Activated T-cell treated with anti-CD3 and anti-CD28 coated beads, Interleukin-2, amount 50 U/mL, for 24 hours (primary cell): ENCODE measurements at regions not wholly inside any gene's neighbourhood (a gene's known extent, or its start where the extent isn't known, plus 50 kb on each side); places are given as distances from the start of the nearest gene placed in this dataset.

ENCODE experiments used
- DNase-seq: peaks from one replicate; pipeline ENCODE4 v3.0.0-alpha.2; 2020
- H3K27ac Mint-ChIP-seq: 2 replicates; pipeline ENCODE4 v1.8.0; 2020; ENCODE audit warnings: mild to moderate bottlenecking, mixed read lengths
- H3K27me3 Mint-ChIP-seq: 2 replicates; pipeline ENCODE4 v1.8.0; 2020; ENCODE audit warnings: mixed read lengths
- H3K36me3 Mint-ChIP-seq: 2 replicates; pipeline ENCODE4 v1.8.0; 2020; ENCODE audit warnings: low read depth, mixed read lengths
- H3K4me1 Mint-ChIP-seq: 2 replicates; pipeline ENCODE4 v1.8.0; 2020; ENCODE audit warnings: low read depth, mixed read lengths
- H3K4me3 Mint-ChIP-seq: 2 replicates; pipeline ENCODE4 v1.8.0; 2020; ENCODE audit warnings: mild to moderate bottlenecking, moderate library complexity, mixed read lengths
- H3K9me3 Mint-ChIP-seq: 2 replicates; pipeline ENCODE4 v1.8.0; 2020; ENCODE audit warnings: mixed read lengths

DNA sequence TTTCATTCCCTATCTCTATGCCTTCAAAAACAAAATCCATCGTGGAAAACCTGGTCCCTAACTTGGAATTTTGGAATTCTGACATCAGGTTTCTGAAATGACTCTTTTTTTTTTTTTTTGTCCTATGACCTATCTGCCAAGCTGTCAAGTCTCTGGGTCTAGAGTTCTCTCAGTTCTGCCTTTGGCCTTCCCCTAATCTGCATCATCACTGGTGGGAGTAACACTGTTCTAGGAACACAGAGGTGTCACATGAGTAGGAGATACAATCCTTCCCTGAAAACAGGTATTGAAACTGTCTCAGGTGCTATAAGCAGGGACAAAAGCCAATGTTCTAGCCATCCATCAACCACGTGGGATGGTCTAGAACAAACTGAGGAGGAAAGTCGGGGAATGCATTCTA is 142.0 kb upstream of the ATP1B1 start:
- Mint-ChIP-seq H3K27me3 (peaks cover 7% of the 10 kb centered on the region), H3K4me1 (no peaks in the 10 kb centered on the region), H3K9me3 (no peaks in the 10 kb centered on the region), H3K36me3 (no peaks in the 10 kb centered on the region), H3K27ac (no peak overlapping the region), H3K4me3 (no peak overlapping the region)
- no peak for DNase-seq

DNA sequence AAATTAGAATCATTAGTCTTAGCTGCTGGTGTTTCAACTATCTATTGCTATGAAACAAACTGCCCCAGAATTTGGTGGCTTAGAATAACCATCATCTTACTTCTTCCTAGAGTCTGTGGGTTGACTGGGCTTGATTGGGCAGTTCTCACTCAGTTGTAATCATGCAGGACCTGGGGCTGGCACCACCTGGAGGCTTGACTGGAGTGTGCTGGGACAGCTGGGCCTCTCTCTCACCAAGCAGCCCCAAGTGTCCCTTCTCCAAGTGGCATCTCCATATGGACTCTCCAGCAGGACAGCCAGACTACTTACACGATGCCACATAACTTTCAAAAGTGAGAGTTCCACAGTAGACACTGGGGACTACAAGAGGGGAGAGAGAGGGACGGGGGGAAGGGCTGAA is 140.3 kb upstream of the ATP1B1 start:
- no peaks in the 10 kb centered on the region for H3K9me3 Mint-ChIP-seq
- no peaks in the 10 kb centered on the region for H3K36me3 Mint-ChIP-seq
- no peaks in the 10 kb centered on the region for H3K4me1 Mint-ChIP-seq
- H3K27me3 Mint-ChIP-seq: no peaks in the 10 kb centered on the region
- H3K27ac Mint-ChIP-seq: no peak overlapping the region
- no peak overlapping the region for H3K4me3 Mint-ChIP-seq
- no peak for DNase-seq

DNA sequence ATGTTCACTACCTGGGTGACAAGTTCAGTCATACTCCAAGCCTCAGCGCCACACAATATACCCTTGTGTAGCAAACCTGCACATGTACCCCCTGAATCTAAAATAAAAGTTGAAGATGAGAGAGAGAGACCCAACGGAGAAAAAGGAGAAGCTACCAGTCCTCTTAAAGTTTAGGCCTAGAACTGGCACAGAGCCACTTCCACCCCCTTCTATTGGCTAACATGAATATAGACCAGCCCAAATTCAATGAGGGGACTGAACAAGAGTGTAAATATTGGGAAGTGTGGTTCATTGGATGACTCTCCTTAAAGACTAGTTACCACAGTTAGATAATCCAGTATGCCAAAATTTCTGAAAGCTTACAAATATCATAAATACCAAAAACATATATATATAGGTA is 139.9 kb upstream of the ATP1B1 start:
- no peaks in the 10 kb centered on the region for H3K36me3 Mint-ChIP-seq
- H3K4me3 Mint-ChIP-seq: no peak overlapping the region
- no peaks in the 10 kb centered on the region for H3K4me1 Mint-ChIP-seq
- H3K9me3 Mint-ChIP-seq: no peaks in the 10 kb centered on the region
- no peaks in the 10 kb centered on the region for H3K27me3 Mint-ChIP-seq
- DNase-seq: no peak
- H3K27ac Mint-ChIP-seq: no peak overlapping the region

DNA sequence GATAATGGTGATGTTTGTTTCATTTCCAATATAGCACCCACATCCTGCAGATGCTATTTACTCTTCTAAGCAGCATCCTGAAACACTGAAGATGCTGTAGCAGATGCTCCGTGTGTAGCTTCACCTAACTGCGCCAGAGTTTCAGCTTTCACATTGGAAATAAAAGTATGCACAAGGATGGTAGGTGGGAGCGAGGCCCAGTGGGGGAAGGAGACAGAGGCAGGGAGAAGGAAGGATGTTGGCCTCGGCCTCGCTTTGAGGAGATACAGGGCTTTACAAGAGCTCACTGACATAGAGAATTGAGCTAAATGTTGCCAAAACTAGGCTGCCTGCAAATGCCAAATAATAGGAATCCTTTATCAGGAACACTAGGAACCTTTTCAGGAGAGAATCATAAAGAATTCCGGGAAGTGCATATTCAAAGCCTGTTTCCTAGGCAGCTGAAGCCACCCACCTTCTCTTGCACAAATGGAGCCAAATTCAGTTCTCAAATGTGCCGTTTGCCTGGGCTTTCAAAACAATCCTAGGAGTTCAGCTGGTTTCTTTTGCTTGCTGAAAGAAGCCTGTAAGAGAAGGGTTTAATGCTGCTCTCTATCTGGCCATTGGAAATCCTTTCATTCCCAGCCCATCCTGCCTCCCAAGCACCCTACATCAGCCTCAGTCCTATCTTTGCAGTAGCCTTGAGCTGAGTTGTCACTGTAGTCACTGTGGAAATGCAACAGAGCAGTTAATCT is 135.4 kb upstream of the ATP1B1 start:
- Mint-ChIP-seq H3K27me3 (no peaks in the 10 kb centered on the region), H3K27ac (no peak overlapping the region), H3K4me3 (no peak overlapping the region), H3K4me1 (no peaks in the 10 kb centered on the region), H3K9me3 (no peaks in the 10 kb centered on the region), H3K36me3 (no peaks in the 10 kb centered on the region)
- DNase-seq: no peak

DNA sequence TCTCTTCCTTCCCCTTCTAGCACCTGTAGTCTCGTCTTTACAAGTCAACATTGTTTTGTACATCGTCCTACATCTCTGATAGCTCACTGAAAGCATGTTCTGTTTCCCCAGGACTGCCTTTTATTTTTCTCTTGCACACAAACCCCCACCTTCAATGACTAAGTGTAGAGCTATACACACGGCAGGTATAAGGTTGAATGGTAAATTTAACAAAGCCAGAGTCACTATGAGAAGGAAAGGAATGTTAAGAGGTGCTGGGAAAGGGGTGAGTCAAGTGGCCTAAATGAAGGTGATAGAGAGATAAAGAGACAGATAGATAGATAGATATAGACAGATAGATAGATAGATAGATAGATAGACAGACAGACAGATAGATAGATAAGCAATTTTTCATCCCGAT is 134.3 kb upstream of the ATP1B1 start:
- no peaks in the 10 kb centered on the region for H3K9me3 Mint-ChIP-seq
- H3K27me3 Mint-ChIP-seq: no peaks in the 10 kb centered on the region
- DNase-seq: no peak
- no peak overlapping the region for H3K4me3 Mint-ChIP-seq
- H3K4me1 Mint-ChIP-seq: no peaks in the 10 kb centered on the region
- H3K36me3 Mint-ChIP-seq: no peaks in the 10 kb centered on the region
- no peak overlapping the region for H3K27ac Mint-ChIP-seq

DNA sequence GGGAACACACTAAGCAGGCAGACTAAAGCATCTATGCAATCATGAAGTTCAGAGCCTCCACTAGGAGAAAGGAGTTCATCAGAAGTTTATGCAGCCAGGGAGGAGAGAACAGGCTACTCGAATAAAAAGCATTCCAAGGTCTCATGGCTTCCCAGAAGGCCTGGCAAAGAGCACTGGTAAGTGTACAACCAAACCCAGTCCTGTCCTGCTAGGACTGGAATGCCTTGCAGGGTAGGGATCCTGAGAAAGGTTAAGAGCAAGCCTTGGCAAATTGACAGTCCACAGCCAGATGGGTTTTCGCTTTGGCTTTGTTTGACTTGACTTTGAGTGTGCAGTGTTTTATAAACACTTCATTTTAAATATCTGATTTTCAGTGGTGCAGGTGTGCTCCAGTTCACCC is 133.6 kb upstream of the ATP1B1 start:
- no peak for DNase-seq
- H3K36me3 Mint-ChIP-seq: no peaks in the 10 kb centered on the region
- no peaks in the 10 kb centered on the region for H3K27me3 Mint-ChIP-seq
- no peak overlapping the region for H3K27ac Mint-ChIP-seq
- no peaks in the 10 kb centered on the region for H3K9me3 Mint-ChIP-seq
- no peaks in the 10 kb centered on the region for H3K4me1 Mint-ChIP-seq
- H3K4me3 Mint-ChIP-seq: no peak overlapping the region

DNA sequence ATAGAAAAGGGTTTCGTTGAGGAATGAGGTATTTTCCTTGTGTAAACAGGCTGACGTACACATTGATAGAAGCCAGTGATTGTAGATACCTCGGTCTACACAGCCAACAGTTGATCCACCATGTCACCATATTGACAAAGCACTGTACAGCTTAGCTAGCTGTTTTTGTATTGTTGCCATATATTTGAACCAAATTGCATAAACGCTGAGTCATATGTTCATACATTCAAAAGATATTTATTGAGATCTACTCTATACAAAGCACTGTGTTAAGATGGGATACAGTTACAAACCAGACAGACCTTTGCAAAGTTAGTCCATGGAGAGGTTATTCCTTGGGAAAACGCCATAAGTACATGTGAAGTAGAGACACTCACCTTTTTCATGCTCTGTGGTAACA is 132.4 kb upstream of the ATP1B1 start:
- Mint-ChIP-seq H3K4me1 (no peaks in the 10 kb centered on the region), H3K36me3 (no peaks in the 10 kb centered on the region), H3K27me3 (no peaks in the 10 kb centered on the region), H3K27ac (no peak overlapping the region), H3K4me3 (no peak overlapping the region), H3K9me3 (no peaks in the 10 kb centered on the region)
- no peak for DNase-seq

DNA sequence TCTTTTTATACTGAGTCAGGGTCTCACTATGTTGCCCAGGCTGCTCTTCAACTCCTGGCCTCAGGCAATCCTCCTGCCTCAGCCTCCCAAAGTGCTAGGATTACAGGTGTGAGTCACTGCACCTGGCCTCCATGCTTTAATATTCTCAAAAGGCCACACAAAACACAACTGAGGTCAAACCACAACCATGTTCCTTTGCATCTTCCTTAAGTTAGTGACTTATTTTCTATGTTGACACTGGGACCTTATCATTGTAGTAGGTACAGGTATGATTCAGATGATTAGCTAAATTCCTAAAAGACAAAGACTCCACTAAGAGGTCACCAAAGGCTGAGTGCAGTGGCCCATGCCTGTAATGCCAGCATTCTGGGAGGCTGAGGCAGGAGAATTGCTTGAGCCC is 131.9 kb upstream of the ATP1B1 start:
- no peaks in the 10 kb centered on the region for H3K9me3 Mint-ChIP-seq
- H3K27ac Mint-ChIP-seq: no peak overlapping the region
- H3K27me3 Mint-ChIP-seq: no peaks in the 10 kb centered on the region
- no peak for DNase-seq
- H3K36me3 Mint-ChIP-seq: no peaks in the 10 kb centered on the region
- no peak overlapping the region for H3K4me3 Mint-ChIP-seq
- H3K4me1 Mint-ChIP-seq: no peaks in the 10 kb centered on the region

DNA sequence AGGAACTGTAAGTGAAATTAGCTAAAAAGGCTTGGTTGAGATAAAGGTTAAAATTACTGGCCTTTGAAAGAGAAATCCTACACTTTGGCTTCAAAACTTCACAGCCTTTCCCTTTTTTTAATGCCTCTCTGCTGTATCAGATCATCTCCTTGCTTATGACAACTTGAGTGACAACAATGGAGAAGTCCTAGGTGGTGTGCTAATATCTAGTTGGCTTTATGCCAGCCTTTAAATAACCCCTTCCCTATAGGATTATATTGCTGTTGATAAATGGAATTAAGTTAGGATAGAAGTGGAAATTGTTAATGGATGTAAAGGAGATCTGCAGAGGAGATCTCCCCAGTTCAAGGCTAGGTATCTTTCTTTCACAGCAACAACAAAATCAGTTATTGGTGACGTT is 130.2 kb upstream of the ATP1B1 start:
- Mint-ChIP-seq H3K27me3 (no peaks in the 10 kb centered on the region), H3K27ac (no peak overlapping the region), H3K4me3 (no peak overlapping the region), H3K9me3 (no peaks in the 10 kb centered on the region), H3K4me1 (no peaks in the 10 kb centered on the region), H3K36me3 (no peaks in the 10 kb centered on the region)
- DNase-seq: no peak

DNA sequence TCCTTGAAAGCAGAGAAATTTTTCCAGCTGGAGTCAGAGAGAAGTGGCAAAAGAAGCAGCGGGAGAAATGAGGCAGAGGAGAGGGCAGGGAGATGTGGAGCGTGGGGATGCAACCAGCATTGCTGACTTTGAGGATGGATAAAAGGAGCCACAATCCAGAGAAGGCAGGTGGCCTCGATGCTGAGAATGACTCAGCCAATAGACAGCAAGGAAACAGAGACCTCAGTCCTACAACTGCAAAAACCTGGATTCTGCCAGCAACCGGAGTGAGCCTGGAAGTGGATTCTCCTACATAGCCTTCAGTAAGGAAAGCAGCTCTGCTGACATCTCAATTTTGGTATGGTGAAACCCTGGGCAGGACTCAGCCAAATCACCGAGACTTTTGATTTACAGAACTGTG is 128.9 kb upstream of the ATP1B1 start:
- no peak for DNase-seq
- Mint-ChIP-seq H3K4me1 (no peaks in the 10 kb centered on the region), H3K27ac (no peak overlapping the region), H3K36me3 (no peaks in the 10 kb centered on the region), H3K4me3 (no peak overlapping the region), H3K27me3 (no peaks in the 10 kb centered on the region), H3K9me3 (no peaks in the 10 kb centered on the region)

DNA sequence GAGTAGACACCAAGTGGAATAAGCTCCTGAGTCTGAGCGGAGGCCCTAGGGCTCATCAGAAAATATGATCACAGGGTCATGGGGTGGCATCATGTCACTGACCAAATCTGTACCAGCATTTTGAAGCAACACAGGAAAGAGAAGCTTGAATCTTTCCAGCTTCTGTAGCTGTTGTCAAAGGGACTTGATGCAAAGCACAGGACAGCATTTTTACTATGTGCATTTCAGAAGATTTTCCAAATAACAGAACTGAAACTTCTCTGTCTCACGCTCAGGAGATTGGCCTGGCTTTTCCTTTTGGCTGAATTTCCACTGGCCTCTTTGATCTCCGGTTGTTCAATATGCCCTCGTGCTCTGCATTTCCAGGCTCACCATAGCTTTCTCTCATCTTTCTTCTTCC is 127.2 kb upstream of the ATP1B1 start:
- H3K36me3 Mint-ChIP-seq: no peaks in the 10 kb centered on the region
- DNase-seq: no peak
- H3K9me3 Mint-ChIP-seq: no peaks in the 10 kb centered on the region
- H3K4me1 Mint-ChIP-seq: no peaks in the 10 kb centered on the region
- H3K4me3 Mint-ChIP-seq: no peak overlapping the region
- no peaks in the 10 kb centered on the region for H3K27me3 Mint-ChIP-seq
- no peak overlapping the region for H3K27ac Mint-ChIP-seq

DNA sequence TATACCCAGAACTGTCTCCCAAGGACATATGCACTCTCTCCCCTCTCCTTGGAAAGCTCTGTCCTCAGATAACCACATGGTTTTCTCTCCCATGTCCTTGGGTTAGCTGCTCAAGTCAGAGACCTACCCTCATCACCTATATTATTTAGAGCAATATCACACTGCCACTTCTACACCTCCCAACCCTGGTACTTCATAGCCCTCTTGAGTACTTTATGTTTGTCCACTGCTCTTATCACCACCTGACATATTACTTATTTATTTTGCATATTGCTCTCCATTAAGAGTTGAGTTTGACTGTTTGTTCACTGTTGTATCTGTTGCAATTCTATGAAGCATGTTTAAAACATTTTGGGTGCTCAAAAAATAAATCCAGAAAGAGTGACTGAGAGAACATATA is 126.3 kb upstream of the ATP1B1 start:
- no peak overlapping the region for H3K27ac Mint-ChIP-seq
- no peaks in the 10 kb centered on the region for H3K27me3 Mint-ChIP-seq
- no peaks in the 10 kb centered on the region for H3K4me1 Mint-ChIP-seq
- no peaks in the 10 kb centered on the region for H3K36me3 Mint-ChIP-seq
- H3K9me3 Mint-ChIP-seq: no peaks in the 10 kb centered on the region
- no peak overlapping the region for H3K4me3 Mint-ChIP-seq
- DNase-seq: no peak

DNA sequence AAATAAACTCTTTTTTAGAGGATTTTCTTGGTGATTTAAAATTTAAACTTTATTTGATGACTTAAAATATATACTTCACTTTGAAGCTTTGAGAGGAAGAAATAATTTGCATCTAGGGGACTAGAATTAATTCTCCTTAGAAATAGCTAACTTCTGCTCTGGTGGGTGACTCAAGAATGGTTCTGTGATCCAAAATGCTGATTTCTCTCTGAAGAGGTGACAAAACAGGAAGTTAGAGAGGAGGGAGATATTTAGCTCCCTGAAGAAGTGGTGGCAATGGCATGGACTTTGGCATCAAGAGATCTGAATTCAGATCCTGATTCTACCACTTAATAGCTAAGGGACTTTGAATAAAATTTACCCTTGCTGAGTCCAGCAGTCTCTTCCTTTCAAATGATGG is 125.8 kb upstream of the ATP1B1 start:
- DNase-seq: no peak
- Mint-ChIP-seq H3K9me3 (no peaks in the 10 kb centered on the region), H3K4me1 (no peaks in the 10 kb centered on the region), H3K27ac (no peak overlapping the region), H3K4me3 (no peak overlapping the region), H3K36me3 (no peaks in the 10 kb centered on the region), H3K27me3 (no peaks in the 10 kb centered on the region)

DNA sequence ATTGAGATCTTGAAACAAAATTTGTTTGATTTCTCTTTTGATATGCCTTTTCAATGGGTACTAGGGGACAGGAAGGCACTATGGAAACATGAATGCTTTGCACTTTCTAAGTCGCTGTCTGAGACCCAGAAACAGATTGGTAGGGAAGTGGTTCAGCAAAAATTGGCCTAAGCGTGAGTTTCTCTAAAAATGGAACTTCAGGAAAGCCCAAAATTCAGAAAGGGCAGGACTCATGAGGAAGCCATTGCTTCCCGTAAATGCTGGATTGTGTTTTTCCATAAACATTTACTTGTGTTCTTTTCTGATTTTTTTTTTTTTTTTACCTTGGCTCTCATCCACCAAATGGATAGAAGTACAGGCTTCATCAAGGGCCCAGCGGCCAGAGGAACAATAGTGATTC is 123.7 kb upstream of the ATP1B1 start:
- no peak overlapping the region for H3K27ac Mint-ChIP-seq
- H3K27me3 Mint-ChIP-seq: peaks cover 10% of the 10 kb centered on the region

DNA sequence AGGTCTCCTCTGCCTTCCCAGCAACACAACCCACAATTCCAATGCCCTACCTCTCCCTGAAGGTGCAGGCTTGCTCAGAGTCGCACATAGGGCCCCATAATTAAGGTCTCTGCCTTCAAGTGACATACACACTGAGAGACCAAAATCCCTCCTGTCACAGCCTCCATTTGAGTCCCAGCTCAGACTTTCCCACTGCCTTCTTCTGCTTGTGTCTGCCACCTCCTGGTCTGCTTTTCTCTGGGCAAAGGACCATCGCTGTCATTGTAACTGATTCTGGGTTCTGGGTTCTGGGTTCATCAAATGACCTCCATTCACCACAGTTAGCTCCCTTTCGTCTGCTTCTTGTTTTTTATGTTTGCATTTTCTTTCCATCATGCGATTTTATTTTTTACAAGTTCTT is 119.2 kb upstream of the ATP1B1 start:
- Mint-ChIP-seq H3K4me1 (peaks cover 16% of the 10 kb centered on the region), H3K27me3 (peaks cover 10% of the 10 kb centered on the region), H3K36me3 (no peaks in the 10 kb centered on the region), H3K9me3 (no peaks in the 10 kb centered on the region), H3K4me3 (no peak overlapping the region), H3K27ac (no peak overlapping the region)
- no peak for DNase-seq

More for the DNA sequence above, 123.7 kb upstream of the ATP1B1 start:
- Mint-ChIP-seq H3K4me3 (no peak overlapping the region), H3K4me1 (no peaks in the 10 kb centered on the region), H3K9me3 (no peaks in the 10 kb centered on the region), H3K36me3 (no peaks in the 10 kb centered on the region)
- DNase-seq: no peak

DNA sequence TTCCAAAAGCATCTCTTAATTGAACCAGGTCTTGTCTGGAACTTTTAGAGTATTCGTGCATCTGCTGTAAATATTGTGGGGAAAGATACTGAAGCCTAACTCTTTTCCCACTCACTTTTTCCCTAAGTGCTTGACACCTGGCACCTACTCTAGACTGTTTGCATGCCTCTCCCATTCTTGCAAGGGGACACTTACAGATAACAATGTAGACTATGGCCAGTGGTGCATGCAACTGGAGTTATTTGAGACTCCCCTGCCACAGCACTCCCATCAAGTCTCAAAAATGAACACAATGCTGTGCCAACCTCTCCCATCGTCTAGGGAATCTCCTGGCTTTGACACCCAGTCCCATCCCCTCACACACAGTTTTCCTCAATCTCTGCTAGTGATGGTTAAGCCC is 118.6 kb upstream of the ATP1B1 start:
- H3K4me1 Mint-ChIP-seq: peaks cover 19% of the 10 kb centered on the region
- H3K9me3 Mint-ChIP-seq: no peaks in the 10 kb centered on the region
- H3K27ac Mint-ChIP-seq: no peak overlapping the region
- DNase-seq: no peak
- H3K27me3 Mint-ChIP-seq: peaks cover 10% of the 10 kb centered on the region
- no peak overlapping the region for H3K4me3 Mint-ChIP-seq
- H3K36me3 Mint-ChIP-seq: no peaks in the 10 kb centered on the region
